Endothelial cell (in vitro differentiated cells): ENCODE measurements at regions not wholly inside any gene's neighbourhood (a gene's known extent, or its start where the extent isn't known, plus 50 kb on each side); places are given as distances from the start of the nearest gene placed in this dataset.

Experiments
- DNase-seq: peaks from one replicate; pipeline ENCODE4 v3.0.0; 2021; ENCODE audit warnings: low spot score
- H3K27ac Mint-ChIP-seq: one replicate; pipeline ENCODE4 v1.8.0; 2021; ENCODE audit warnings: mixed read lengths, inconsistent platforms; ENCODE audit not compliant: unreplicated experiment
- H3K27me3 Mint-ChIP-seq: one replicate; pipeline ENCODE4 v1.8.0; 2021; ENCODE audit warnings: mild to moderate bottlenecking, moderate library complexity, mixed read lengths, inconsistent platforms; ENCODE audit not compliant: unreplicated experiment
- H3K36me3 Mint-ChIP-seq: one replicate; pipeline ENCODE4 v1.8.0; 2021; ENCODE audit warnings: mild to moderate bottlenecking, low read depth, mixed read lengths, inconsistent platforms; ENCODE audit not compliant: unreplicated experiment
- H3K4me1 Mint-ChIP-seq: one replicate; pipeline ENCODE4 v1.8.0; 2021; ENCODE audit warnings: mild to moderate bottlenecking, mixed read lengths, inconsistent platforms; ENCODE audit not compliant: unreplicated experiment
- H3K4me3 Mint-ChIP-seq: one replicate; pipeline ENCODE4 v1.8.0; 2021; ENCODE audit warnings: mild to moderate bottlenecking, mixed read lengths, inconsistent platforms; ENCODE audit not compliant: unreplicated experiment
- H3K9me3 Mint-ChIP-seq: one replicate; pipeline ENCODE4 v1.8.0; 2021; ENCODE audit warnings: mixed read lengths, inconsistent platforms; ENCODE audit not compliant: unreplicated experiment
- CTCF ChIP-seq: fragments of 200-600 bp; sonication (generic); IDR thresholded peaks from one replicate; pipeline ENCODE4 v1.5.0; 2021; ENCODE audit warnings: antibody characterized with exemption; ENCODE audit not compliant: unreplicated experiment

GRCh38 chr2:49251766-49252165 lies 97.5 kb upstream of the FSHR start:
- H3K36me3 Mint-ChIP-seq: no peaks in the 10 kb centered on the region
- H3K9me3 Mint-ChIP-seq: no peaks in the 10 kb centered on the region
- no peaks in the 10 kb centered on the region for H3K27me3 Mint-ChIP-seq
- no peak for TF ChIP-seq CTCF
- H3K4me1 Mint-ChIP-seq: peaks cover 5% of the 10 kb centered on the region
- no peak overlapping the region for H3K27ac Mint-ChIP-seq
- H3K4me3 Mint-ChIP-seq: no peak overlapping the region
- DNase-seq: no peak

DNA sequence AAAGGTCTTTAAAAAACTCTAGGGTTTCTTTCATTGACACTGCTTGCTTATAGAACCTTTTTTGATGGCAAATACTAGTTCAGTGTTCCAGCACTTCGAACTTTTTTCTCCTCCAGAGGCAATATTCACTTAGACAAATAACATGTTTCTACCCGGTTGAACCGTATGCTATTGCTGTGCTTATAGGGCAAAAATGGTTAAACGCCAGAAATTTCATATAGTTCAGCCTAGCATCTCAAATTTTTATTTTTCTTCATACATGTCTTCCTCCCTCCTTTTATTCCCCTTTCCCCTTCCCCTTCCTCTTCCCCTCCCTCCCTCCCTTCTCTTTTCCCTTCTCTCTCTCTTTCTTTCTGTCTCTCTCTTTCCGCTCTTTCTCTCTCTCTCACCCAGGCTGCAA lies 96.9 kb upstream of the FSHR start:
- Mint-ChIP-seq H3K4me1 (peaks cover 5% of the 10 kb centered on the region), H3K4me3 (no peak overlapping the region), H3K9me3 (no peaks in the 10 kb centered on the region), H3K27me3 (no peaks in the 10 kb centered on the region), H3K36me3 (no peaks in the 10 kb centered on the region), H3K27ac (no peak overlapping the region)
- DNase-seq: no peak
- TF ChIP-seq CTCF: no peak

DNA sequence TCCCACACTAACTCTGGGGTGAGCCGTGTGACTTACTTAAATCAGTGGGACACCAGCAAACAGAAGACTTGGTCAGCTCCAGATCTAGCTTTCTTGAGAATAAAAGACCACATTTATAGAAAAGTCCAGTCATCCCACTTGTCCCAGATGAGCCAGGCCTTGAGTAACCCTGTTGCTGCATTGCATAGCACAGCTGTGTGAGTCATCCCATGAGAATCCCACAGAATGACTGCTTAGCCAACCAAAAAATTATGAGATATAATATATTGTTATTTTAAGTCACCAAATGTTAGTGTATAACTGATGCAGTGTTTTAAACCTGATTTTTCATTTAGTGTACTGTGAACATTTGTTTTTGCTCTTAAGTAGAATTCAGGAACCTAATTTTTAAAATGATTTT lies 94.2 kb upstream of the FSHR start:
- TF ChIP-seq CTCF: no peak
- H3K36me3 Mint-ChIP-seq: no peaks in the 10 kb centered on the region
- DNase-seq: no peak
- no peaks in the 10 kb centered on the region for H3K9me3 Mint-ChIP-seq
- no peak overlapping the region for H3K4me3 Mint-ChIP-seq
- H3K27me3 Mint-ChIP-seq: no peaks in the 10 kb centered on the region
- H3K4me1 Mint-ChIP-seq: no peaks in the 10 kb centered on the region
- H3K27ac Mint-ChIP-seq: no peak overlapping the region

DNA sequence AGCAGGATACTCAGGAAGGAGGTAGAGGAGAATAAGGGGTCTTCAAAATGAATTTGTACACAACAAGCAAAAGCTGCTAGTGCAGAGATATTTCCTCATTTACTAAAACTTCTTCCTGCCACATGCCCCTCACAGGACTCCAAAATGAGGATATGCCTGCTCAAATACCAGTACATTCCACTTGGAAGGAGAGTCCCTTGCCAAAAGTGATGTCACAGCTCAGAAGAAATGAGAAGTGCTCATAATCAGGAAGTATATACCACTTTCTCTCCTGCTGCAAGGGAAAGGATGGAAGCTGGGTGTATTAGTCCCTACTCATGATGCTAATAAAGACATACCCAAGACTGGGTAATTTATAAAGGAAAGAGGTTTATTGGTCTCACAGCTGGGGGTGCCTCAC lies 87.7 kb upstream of the FSHR start:
- Mint-ChIP-seq H3K36me3 (no peaks in the 10 kb centered on the region), H3K27me3 (peaks cover 2% of the 10 kb centered on the region), H3K4me1 (no peaks in the 10 kb centered on the region), H3K4me3 (no peak overlapping the region), H3K27ac (no peak overlapping the region), H3K9me3 (no peaks in the 10 kb centered on the region)
- TF ChIP-seq CTCF: no peak
- DNase-seq: no peak

DNA sequence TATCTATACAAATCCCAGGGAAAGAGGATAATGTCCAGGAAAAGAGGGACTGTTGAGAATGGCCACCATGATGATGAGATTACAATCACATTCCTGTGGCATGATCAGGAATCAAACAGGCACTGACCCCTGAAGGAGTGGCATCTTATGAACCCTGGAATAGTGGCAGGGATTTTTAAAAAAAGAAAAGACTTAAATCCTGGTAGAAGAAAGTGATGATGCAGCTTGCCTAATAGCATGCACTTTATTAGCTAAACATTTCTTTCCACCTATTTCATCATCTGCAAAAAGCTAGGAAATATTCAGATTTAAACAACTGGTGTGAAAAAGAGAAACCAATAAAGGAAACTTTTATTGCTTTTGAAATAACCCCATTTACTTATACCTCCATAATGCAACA lies 87.2 kb upstream of the FSHR start:
- H3K4me3 Mint-ChIP-seq: no peak overlapping the region
- no peaks in the 10 kb centered on the region for H3K9me3 Mint-ChIP-seq

More for the DNA sequence above, 87.2 kb upstream of the FSHR start:
- no peak overlapping the region for H3K27ac Mint-ChIP-seq
- DNase-seq: no peak
- H3K27me3 Mint-ChIP-seq: peaks cover 2% of the 10 kb centered on the region
- H3K36me3 Mint-ChIP-seq: no peaks in the 10 kb centered on the region
- TF ChIP-seq CTCF: no peak
- no peaks in the 10 kb centered on the region for H3K4me1 Mint-ChIP-seq
